ENCODE measurements at regions not wholly inside any gene's neighbourhood (a gene's known extent, or its start where the extent isn't known, plus 50 kb on each side); places are given as distances from the start of the nearest gene placed in this dataset.
"Not testable (repeated sequence)": the region's sequence is repeated elsewhere in the genome, so short reads cannot be mapped to it uniquely, and the experiment has no call there.

DNA sequence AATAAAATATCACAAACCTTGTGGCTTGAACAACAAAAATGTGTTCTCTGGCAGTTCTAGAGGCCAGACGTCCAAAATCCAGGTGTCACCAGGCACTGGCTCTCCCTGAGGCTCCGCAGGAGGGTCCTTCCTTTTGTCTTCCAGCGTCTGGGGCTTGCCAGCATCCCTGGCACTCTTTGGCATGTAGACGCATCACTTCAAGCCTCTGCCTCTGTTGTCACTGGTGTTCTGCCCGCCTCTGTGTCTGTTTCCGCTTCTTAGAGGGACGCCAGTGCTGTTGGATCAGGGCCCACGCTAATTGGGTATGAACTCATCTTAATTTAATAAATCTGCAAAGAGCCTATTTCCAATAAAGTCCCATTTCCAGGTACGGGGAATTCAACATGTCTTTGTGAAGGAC, 273.7 kb upstream of the C1orf174 start:
- DNase-seq (ENCODE audit: low spot score) = no peak

DNA sequence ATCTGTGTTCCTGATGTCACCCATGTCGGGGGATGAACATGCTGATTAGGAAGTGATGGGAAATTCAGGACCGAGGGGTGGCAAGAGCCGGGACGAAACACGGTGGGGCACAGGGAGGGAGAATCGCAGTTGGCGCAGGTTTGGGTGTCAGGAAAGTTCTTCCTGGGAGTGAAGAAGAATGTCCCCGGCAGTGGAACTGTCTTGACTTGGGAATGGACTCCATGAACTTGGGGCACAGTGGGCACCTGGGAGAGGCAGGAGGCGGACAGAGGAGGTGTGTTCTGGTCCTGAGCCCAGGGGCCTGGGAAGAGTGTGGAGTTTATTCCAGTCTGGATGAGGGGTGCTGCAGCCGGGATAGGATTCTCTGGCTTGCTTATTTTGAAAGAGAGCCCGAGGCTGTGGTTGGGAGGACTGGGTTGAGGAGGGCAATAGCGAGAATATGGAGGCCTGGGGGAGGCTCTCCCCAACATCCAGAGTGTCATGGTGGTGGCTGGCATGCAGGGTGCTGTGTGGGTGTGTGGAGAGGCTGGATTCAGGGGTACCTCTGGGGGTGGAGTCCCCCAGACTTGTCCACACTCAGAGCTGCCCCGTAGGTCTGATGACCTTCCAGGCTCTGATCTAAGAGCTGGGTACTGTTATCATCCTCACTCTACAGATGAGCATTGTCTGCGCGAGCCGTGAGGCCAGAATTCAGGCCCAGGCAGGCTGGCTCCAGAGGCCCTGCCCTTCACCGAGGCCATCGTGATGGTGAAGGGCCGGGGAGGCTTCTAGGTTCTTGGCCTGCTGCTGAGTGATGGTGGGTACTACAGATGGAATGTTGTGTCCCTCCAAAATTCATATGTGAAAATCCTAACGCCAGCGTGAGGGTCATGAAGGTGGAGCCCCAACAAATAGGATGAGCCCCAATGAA, 274.5 kb upstream of the C1orf174 start:
- DNase-seq (ENCODE audit: low spot score) = peak; percentile 6

DNA sequence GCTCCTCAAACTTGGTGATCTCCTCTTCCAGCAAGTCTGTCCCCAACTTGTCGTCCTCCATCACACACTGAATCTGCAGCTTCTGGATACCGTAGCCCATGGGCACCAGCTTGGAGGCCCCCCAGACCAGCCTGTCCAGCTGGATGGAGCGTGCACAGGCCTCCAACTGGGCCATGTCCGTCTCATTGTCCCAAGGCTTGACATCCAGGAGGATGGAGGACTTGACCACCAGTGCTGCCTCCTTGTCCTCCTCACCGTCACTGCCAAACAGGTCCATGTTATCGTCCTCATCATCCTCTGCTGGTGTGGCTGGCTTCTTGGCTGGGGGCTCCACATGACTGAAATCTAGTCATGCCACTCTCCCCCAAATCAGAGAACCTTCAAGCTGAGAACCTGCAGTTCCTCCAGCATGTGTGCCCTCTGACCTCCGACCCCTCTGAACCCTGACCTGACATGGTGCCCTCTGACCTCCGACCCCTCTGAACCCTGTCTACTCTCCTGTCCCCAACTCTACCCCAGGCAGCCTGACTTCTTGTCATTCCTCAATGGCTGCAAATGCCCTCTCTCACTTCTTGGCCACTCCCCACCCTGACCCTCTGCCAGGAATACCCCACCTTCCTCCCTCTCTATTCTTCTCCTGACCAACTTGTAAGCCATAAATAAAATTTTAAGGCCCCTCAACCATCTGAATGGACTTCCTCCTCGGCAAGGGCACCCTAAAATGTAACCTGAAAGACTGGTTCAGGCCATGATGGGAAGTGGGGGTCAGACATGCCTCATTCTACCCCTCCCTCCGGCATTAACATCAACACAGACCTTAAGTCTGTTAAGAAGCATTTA, 275.7 kb upstream of the C1orf174 start:
- no peak for DNase-seq (ENCODE audit: low spot score)

DNA sequence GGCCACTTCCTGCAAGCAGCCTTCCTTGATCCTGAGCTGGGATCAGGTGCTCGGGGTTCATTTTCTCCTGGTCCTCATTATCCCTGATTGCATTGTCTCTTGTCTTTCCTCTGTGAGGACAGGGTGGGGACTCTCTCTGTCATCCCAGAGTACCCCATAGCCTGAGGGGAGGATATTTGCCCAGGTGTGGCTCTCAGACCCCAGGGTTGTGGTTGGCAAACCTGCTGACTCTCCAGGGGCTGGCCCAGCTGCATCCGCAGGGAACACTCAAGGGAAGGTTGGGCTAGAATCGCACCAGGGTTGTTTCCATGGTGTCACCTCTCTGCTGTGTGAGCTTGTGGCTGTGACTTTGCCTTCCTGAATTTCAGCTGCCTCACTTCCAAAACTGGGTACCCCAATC, 276.8 kb upstream of the C1orf174 start:
- DNase-seq (ENCODE audit: low spot score) = no peak

DNA sequence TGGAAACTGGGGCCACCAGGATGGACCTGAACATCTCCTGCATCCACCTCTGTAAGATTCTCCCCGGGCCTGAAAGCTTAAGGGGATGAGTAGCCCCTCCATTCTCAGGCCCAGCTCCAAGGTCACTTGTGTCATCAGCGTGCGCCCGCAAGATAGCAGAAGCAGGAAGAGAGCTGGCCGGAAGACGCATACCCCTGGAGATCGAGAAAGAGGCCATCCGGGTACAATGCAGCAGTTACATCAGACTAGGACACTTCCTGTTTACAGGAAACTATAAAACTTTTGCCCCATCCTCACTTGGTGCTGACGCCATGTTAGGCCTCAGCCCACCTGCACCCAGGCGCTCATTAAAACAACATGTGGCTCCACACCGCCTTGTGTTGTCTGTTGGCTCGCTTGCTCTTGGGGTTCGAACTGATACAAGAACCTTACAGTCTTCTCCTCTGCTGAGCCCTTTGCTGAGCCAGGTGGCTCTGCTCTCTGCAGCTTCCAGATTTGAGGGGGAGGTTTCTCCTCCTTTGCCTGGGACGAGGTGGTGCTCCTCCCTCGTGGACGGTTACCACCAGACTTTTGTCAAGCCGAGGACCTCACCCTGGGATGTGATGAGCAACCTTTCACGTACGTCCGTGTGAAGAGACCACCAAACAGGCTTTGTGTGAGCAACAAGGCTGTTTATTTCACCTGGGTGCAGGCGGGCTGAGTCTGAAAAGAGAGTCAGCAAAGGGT, 277.5 kb upstream of the C1orf174 start:
- DNase-seq (ENCODE audit: low spot score) = no peak

DNA sequence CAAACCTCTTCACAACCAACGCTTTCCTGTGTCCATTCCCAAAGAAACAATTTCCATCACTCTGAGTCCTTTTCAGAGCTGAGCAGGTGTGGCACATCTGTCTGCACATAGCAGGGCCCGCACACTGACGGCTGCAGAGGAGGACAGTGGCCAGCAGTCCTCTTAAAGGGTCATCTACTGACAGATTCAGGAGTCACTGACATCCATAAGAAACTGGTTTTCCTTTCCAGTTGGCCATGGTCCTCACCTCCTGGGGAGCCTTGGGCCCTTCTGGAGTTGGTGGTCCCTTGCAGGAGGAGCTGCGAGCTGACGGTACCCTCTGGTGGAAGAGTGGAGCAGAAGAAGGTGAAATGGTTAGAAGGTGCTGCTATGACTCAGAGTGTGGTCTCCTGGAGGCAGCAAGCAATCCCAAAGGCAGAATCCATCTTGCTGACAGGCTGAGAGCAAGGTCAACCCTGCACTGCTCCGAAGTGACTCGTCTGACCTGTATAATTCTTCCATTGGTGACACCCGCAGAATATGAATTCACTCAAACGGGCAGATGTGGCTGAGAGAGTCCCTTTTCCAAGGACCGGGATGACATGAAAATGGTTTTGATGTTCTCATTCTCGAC, 278.5 kb upstream of the C1orf174 start:
- DNase-seq (ENCODE audit: low spot score) = peak; percentile 2

DNA sequence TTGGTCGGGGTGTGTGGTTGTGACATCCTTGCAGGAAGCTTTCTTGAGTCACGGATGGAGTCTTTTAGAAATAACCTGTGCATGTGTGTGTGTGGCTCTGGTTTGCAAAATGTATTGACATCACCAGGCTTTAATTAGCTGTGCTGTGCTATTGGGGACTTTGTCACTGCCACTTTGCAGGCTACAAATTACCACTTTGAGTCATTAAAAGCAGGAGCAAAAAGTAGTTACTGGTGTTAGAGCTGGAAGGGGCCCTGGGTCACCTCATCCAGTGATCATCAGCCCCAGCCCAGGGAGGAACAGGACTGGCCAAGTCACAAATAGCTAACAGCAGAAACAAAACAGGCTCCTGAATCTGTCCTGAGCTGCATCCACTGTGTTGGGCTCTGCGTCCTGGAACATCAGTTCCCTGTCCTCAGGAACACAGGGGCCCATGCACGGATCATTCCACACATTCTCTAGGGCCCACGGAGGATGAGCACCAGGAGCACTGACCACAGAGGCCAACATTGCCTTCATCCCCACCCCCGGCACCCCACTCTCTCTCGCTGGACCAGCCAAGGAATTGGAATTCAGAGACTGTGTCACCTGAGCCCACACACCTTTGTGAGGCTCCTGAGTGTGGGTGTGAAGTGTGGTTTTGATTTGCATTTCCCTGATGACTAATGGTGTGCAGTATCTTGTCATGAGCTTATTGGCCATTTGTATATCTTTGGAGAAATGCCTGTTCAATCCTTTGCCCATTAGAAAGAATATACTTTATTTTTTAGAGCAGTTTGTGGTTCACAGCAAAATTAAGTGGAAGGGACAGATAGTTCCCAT, 280.1 kb upstream of the C1orf174 start:
- peak; percentile 1 for DNase-seq (ENCODE audit: low spot score)

DNA sequence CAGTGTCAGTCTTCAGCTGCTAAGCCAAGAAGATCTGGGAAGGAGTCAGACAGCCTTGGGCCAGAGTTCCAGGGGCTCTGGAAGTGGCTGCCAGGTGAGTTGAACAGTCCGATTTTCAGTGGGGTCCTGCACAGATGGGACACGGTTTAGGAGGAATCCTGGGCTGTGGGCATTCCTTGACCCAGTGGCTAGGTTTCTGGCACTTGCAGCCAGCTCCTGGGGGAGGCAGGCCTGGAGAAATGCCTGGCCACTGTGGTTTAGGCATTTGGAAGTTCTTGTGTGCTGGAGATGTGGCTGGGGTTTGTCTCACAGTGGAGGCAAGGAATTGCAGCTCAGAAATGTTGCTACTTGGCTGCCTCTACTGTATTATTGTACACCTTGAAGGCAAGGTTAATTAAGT, 286.4 kb upstream of the C1orf174 start:
- DNase-seq (ENCODE audit: low spot score) = not testable (repeated sequence)

DNA sequence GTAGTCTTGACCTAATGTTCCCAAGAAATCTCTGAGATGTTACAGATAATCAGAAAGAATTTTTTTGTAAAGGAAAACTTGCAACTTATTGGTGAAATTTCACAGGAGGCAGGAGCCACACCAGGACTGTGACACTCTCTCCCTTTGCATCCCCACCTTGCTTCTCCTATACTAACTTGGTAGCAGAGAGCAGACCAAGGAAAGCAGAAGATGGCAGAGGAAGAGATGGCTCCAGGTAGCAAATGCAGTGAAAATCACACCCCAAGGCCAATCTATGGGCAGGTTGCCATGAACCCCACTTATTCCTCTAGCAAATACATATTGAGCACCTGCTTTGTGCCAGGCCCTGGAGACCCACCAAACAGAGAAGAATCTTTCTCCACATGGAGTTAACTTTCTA, 303.4 kb upstream of the C1orf174 start:
- DNase-seq (ENCODE audit: low spot score) = no peak

DNA sequence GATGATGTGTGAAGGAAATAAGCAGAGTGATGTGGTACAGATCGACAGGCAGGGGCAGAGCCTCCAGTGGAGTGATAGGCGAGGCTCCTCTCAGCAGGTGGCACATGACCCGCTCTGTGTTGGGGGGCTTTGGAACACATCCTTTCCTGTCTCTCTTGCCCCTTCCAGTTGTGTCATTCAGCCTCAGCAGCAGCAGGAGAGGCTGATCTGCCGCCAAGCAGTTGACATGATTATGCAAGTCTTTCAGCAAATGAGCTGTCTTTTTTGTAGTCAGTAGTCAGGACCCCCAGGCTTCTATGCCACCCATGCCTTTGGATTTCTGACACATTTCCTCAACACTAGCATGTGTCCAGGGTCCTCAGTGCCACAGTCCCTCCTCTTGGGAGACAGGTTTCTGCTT, 307.1 kb upstream of the C1orf174 start:
- no peak for DNase-seq (ENCODE audit: low spot score)

DNA sequence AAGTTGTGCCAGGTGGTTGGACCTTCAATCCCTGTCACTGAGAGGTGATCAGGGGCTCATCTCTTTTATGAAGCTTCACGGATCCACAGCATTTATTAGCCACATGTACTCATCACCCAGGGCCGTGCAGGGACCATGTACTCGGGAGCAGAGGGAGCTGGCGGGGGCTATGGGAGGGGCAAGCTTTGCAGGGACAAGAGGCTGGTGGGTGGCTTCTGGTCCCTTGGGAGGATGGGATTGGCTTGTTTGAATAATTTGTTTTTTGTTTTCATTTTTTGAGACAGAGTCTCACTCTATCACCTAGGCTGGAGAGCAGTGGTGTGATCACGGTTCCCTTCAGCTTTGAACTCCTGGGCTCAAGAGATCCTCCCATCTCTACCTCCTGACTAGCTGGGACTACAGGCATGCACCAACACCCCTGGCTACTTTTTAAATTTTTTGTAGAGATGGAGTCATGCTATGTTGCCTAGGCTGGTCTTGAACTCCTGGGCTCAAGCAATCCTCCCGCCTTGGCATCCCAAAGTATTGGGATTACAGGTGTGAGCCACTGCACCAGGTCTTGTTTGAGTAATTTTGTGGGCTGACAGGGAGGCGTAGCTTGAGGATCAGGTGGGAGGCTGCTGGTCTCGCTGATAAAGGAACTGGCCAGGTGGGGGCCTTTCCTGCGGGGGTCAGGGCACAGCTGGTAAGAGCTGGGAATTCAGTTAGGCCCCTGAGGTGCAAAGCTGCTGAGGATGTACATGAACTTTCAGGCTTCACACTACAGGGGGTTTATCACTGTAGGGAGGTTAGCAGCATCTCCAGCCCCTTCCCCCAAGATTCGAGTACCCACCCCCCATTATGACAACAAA, 308.0 kb upstream of the C1orf174 start:
- DNase-seq (ENCODE audit: low spot score) = no peak

DNA sequence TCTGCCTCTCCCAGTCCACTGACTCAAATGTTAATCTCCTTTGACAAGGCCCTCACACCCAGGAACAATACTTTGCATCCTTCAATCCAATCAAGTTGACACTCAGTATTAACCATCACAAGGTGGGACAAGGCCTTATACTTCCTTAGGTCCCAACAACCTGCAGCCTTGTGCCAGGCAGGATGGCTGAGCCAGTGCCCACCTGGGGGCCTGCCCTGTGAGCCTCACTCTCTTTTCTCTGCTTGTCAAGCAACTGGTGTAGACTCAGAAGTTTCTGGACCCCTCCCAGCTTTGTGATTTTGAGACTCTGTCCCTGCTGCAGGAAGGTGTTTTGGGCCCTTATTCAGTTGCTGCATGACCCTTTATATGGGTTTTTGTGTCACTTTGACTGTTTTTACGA, 310.0 kb upstream of the C1orf174 start:
- peak; percentile 0 for DNase-seq (ENCODE audit: low spot score)

DNA sequence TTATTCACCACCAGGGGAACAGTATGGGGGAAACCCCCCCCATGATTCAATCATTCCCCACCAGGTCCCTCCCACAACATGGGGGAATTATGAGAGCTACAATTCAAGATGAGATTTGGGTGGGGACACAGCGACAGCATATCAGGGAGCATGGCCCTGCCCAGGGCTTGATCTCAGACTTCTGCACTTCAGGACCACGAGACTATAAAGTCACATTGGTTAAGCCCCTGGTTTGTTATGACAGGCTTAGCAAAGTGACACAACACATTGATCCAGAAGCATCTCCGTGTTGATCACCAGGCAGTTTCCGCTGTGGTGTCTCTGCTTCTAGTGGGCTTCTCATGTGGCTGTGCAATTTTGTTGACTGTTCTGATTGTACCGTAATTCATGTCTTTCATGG, 312.7 kb upstream of the C1orf174 start:
- DNase-seq (ENCODE audit: low spot score) = peak; percentile 3

DNA sequence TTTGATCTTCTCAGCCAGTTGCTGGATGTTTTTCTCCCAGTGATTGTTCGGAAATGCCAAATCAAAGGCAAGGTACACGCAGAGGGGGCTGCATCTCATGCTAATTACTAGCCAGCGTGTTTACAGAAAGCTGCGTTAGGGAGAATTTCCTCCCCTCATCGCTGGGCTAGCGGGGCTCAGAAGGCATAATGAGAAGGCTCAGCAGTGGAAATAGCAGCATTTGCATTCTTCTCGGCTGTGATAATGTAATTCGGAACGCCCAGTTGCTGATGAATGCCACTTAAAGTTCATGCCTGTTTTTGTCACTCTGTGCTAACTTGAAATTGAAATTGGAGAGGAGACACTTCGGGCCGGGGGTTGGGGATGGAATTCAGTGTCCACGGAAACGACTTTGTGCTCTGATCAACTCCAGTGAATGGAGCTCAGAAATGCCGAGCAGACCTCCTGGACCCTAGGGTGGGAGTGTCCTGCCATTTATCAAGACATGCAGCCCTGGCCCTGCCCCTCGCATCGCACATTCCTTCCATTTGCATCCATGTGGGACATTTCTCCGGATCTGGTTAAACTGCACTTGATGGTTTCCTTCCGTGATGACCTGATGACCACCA, 313.4 kb upstream of the C1orf174 start:
- no peak for DNase-seq (ENCODE audit: low spot score)

DNA sequence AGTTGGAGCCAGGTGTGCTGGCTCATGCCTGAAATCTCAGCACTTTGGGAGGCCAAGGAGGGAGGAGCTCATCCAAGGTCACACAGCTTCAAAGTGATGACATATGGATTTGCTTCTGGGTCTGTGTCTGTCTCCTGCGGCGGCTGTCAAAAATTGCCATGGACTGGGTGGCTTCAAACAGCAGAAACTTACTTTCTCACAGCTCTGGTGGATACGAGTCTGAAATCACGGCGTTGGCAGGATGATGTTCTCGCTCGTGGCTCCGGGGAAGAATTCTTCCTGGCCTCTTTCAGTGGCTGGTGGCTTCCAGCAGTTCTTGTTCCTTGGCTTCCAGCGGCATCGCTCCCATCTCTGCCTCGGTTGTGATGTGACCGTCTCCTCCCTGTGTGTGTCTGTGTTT, 314.8 kb upstream of the C1orf174 start:
- DNase-seq (ENCODE audit: low spot score) = no peak

DNA sequence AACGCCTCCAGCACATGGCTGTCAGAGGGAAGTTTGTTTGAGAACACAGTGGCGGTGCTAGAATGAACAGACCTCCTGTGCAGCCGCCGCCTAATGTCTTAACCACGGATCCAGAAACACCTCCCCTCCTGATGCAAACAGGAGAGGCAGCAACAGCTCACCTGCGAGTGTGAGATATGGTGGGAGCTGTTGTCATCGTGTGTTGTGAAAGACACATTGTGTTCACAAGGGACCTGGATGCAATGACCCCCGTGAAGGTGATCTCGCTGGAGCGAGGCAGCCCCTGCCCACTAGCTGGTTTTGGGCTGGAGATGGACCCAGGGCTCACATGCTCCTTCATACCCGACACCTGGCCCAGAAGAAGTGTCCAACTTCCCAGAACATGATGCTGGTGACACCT, 315.3 kb upstream of the C1orf174 start:
- no peak for DNase-seq (ENCODE audit: low spot score)

DNA sequence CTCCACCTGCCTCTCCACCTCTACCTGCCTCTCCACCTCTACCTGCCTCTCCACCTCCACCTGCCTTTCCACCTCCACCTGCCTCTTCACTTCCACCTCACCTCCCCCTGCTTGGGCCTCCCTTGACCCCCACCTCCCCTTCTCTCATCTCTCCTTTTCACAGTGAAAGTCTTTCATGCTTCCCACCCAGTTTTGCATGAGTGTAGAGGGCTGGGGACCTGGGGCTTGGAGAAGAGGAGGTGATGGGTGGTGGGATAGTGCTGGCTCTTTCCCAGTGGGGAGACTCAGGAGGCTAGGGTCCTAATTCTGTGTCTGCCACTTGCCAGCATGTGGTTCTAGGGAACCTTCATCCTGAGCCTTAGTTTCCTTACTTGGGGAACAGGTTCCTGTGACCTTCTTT, 316.2 kb upstream of the C1orf174 start:
- peak; percentile 0 for DNase-seq (ENCODE audit: low spot score)

DNA sequence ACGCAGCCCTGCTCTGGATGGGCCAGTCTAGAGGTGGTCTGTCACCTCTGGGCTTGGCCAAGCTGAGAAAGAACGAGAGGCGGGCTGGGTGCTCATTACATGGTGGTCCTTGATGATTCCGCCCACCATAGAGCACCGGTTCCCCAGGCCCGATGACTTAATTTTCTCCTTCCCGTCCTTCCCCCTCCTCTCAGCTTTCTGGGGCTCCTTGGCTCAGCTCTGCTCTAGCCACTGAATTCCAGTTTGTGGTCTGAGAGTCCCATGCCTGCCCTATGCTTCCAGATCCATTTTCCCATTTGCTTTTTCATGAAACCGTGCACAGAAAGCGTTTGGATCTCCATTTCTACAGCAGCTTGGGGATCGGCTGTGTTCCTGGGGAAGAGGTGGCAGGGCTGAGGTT, 318.5 kb upstream of the C1orf174 start:
- no peak for DNase-seq (ENCODE audit: low spot score)

DNA sequence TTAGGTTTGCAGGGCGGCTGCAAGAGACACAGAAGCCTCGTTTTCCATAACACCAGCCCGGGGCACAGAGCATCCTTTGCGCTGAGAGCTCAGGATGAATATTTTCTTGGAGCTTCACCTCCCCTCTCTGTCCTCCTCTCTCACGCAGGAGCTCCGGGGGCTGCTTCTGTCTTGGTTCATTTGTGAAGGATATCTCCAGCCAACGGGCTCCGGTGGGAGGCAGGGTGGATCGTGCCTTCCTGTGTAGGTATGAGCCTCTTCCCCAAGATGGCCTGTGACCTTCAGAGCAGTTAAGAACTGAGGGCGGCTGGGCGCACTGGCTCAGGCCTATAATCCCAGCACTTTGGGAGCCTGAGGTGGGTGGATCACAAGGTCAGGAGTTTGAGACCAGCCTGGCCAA, 319.0 kb upstream of the C1orf174 start:
- DNase-seq (ENCODE audit: low spot score) = no peak

DNA sequence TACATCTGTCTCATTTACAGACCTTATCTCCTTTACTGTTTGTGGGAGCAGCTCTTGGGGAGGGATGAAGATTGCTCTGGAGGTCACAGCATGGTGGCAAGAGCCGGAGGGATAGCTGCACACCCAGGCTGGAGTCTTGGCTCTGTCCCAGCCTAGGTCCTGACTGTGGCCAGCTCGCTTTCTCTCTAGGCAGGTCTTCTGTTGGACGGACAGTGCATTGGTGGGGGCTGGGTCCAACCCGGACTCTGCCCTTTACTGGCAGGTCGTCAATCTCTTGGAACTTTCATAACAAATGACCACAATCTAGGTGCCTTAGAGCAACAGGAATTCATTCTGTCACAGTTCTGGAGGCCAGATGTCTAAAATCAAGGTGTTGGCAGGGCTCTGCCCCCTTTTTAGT, 319.8 kb upstream of the C1orf174 start:
- DNase-seq (ENCODE audit: low spot score) = no peak

Measured in AG20443 (cell line).